RWPE1 (cell line): ENCODE measurements at regions not wholly inside any gene's neighbourhood (a gene's known extent, or its start where the extent isn't known, plus 50 kb on each side); places are given as distances from the start of the nearest gene placed in this dataset.

ENCODE experiments used
- CTCF ChIA-PET: fragments of 350-600 bp; sonication (Branson Sonifier 250); formaldehyde crosslinking; extraction: SDS; loops from one replicate; lab custom pipeline; 2021; lab: Yijun Ruan, JAX
- POLR2A ChIA-PET: fragments of 400-600 bp; formaldehyde crosslinking; extraction: SDS; loops from one replicate; lab custom pipeline; 2020; ENCODE audit warnings: antibody characterized with exemption; ENCODE audit not compliant: low non-redundant PET; lab: Yijun Ruan, JAX
- DNase-seq: peaks from one replicate; pipeline ENCODE4 v3.0.0; 2012; ENCODE audit warnings: low spot score
- H3K27ac ChIP-seq: fragments of 450-650 bp; 2 replicates; pipeline ENCODE4 v1.5.1; 2017
- TF ChIP-seq, protein P1 (sequence below): fragments of 450-650 bp; conservative IDR thresholded peaks from 2 replicates; pipeline ENCODE4 v1.5.1; 2017; ENCODE audit warnings: low read depth, mild to moderate bottlenecking

DNA sequence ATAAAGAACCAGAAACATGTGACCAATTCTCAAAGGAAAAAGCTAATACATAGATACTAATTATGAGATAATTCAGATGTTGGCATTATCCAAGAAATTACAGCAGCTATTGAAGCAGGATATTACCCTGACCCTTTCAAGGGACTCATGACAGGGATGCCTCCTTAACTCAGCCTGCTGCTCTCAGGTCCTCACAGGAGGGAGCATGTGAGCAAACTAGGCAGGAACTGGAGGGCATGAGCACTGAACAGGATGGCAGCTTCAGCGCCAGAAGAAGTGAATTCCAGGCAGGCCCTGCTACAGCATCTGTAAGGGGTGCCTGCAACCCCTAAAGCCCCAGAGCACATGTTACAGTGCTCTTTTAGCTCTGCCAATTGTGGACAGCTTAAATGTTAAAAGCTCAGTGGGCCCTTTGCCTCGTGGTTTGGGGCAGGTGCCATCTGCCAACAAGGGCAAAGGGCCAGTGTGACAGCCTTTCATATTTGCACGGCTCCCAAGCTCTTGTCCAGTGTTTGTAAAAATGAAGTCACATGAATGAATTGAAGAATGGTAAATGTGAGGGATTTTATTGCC, 464.7 kb upstream of the COX7C start:
- TF ChIP-seq, protein P1, sequence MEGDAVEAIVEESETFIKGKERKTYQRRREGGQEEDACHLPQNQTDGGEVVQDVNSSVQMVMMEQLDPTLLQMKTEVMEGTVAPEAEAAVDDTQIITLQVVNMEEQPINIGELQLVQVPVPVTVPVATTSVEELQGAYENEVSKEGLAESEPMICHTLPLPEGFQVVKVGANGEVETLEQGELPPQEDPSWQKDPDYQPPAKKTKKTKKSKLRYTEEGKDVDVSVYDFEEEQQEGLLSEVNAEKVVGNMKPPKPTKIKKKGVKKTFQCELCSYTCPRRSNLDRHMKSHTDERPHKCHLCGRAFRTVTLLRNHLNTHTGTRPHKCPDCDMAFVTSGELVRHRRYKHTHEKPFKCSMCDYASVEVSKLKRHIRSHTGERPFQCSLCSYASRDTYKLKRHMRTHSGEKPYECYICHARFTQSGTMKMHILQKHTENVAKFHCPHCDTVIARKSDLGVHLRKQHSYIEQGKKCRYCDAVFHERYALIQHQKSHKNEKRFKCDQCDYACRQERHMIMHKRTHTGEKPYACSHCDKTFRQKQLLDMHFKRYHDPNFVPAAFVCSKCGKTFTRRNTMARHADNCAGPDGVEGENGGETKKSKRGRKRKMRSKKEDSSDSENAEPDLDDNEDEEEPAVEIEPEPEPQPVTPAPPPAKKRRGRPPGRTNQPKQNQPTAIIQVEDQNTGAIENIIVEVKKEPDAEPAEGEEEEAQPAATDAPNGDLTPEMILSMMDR = no peak
- H3K27ac ChIP-seq = no peak overlapping the region
- POLR2A ChIA-PET = no interaction called here
- no peak for DNase-seq
- CTCF ChIA-PET = interaction anchor here (0.7 kb wide), 2 partner anchors 16 to 58 kb away, joined by 3 to 4 read pairs; no protein-coding TSS in a partner anchor

DNA sequence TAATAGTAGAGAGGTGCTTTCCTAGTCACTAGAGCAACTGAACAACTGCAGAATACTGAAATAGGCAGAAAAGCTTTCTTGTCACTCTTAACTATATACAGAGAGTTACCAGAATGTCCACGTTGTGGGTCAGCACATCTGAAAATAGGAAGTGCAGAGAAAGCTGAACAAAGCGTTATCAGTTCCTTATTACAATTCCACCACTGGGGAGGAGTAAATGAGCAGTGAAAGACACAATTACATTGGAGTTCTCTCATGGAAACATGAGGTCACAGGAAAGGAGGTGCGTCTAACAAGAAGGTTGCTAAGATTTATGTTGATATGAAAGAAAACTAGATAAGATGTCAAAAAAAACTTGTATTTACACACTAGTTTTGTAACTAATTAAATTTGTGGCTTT, 461.9 kb upstream of the COX7C start:
- POLR2A ChIA-PET = no interaction called here
- CTCF ChIA-PET = interaction anchor here (0.6 kb wide), 1 partner anchor 88 kb away, joined by 3 read pairs; no protein-coding TSS in a partner anchor
- DNase-seq = no peak
- TF ChIP-seq, protein P1 = no peak
- no peak overlapping the region for H3K27ac ChIP-seq

DNA sequence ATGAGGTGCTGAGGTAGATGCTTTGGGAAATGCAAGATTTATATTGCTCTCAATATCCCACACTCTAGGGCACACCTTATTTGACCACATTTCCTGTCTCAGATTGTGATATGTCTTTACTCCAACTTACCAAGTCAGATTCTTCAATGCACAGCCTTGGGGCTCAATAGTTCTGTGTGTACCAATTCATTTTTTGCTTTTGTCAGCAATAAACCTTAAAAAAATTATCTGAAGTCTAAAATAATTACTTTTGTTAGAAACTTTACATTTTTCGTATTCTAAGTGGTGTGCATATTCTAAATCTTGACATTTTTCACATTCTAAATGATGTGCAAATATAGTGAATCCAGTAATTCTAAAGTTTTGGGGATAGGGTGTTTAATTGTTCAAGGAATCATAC, 447.5 kb upstream of the COX7C start:
- ChIA-PET POLR2A (no interaction called here), CTCF (no interaction called here)

DNA sequence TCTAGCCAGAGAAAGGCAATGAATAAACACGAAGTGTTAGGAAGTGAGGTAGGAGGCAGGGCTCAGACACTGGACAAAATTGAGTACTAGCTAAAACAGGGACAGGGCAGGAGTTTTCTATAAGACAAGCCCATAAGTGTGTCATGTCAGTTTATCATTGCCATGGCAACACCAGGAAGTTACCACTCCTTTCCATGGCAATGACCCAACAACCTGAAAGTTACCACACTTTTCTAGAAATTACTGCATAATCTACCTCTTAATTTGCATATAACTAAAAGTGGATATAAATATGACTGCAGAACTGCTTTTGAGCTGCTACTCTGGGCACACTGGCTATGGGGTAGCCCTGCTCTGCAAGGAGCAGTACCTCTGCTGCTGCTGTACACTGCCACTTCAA, 442.5 kb upstream of the COX7C start:
- POLR2A ChIA-PET = no interaction called here

More for the DNA sequence above, 447.5 kb upstream of the COX7C start:
- TF ChIP-seq, protein P1 = no peak
- DNase-seq = no peak
- H3K27ac ChIP-seq = no peak overlapping the region

DNA sequence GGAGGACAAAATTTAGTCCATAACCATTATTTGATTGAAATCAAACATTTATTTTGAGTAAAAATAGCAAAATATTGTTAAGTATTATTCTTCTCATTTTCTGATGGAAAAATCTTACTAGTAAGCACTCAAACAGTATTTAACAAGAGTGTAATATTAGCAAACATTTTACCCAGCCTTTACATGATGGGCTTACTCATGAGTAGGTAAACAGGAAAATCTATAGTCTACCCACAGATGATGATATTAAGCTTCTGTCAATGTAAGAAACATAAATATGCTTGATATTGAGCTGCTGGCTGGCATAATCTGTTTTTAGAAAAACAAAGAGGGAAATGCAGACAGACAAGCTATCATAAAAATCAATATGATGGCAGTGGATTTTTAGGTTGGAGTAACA, 418.5 kb upstream of the COX7C start:
- ChIA-PET CTCF (no interaction called here), POLR2A (no interaction called here)
- H3K27ac ChIP-seq = no peak overlapping the region
- DNase-seq = no peak
- TF ChIP-seq, protein P1 = no peak

More for the DNA sequence above, 442.5 kb upstream of the COX7C start:
- CTCF ChIA-PET = interaction anchor here (0.6 kb wide), 1 partner anchor 1780 kb away, joined by 3 read pairs; no protein-coding TSS in a partner anchor
- DNase-seq = no peak
- TF ChIP-seq, protein P1 = no peak
- no peak overlapping the region for H3K27ac ChIP-seq

DNA sequence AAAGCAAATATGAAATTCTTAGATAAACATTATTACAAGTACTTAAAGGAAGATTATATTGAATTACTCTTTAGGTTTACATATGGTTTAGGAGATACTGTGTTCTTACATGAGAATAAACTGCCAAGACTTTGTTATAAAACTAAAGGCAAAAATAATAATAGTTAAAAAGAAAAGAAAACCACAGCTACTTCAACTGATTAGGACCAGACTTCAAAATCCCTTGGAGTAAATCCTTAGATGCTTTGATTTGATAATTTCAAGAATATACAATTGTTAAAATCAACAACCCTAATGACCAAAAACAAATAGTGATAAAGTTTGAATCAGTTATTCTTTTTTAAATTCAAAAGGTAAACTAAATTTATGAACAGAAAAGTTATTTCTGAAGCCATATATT, 389.6 kb upstream of the COX7C start:
- no peak for DNase-seq
- TF ChIP-seq, protein P1 = no peak
- H3K27ac ChIP-seq = no peak overlapping the region
- CTCF ChIA-PET = no interaction called here
- POLR2A ChIA-PET = no interaction called here
